Esophagus (tissue), 2 donors: ENCODE measurements at regions not wholly inside any gene's neighbourhood (a gene's known extent, or its start where the extent isn't known, plus 50 kb on each side); places are given as distances from the start of the nearest gene placed in this dataset.

Experiments used
- H3K27ac ChIP-seq, 2 donors: one replicate each; pipeline ENCODE4 v1.5.1; 2013; ENCODE audit warnings: low read depth in 2 of 2, mild to moderate bottlenecking in 2 of 2, inconsistent platforms in 1 of 2, low read length in 1 of 2, moderate library complexity in 1 of 2
- H3K27me3 ChIP-seq, 2 donors: one replicate each; pipeline ENCODE4 v1.6.1; 2013; ENCODE audit warnings: low read length in 2 of 2, control low read depth in 1 of 2, mild to moderate bottlenecking in 1 of 2; ENCODE audit not compliant: insufficient read depth in 2 of 2, control insufficient read depth in 1 of 2
- H3K36me3 ChIP-seq, 2 donors: one replicate each; pipeline ENCODE4 v1.6.1; 2013; ENCODE audit warnings: low read length in 1 of 2; ENCODE audit not compliant: control insufficient read depth in 2 of 2, insufficient read depth in 2 of 2
- H3K4me1 ChIP-seq, 2 donors: one replicate each; pipeline ENCODE4 v1.6.1; 2013; ENCODE audit warnings: low read length in 1 of 2; ENCODE audit not compliant: control insufficient read depth in 2 of 2, insufficient read depth in 2 of 2
- H3K4me3 ChIP-seq, 2 donors: one replicate each; pipeline ENCODE4 v1.5.1; 2013; ENCODE audit warnings: low read length in 2 of 2, mild to moderate bottlenecking in 2 of 2, low read depth in 1 of 2, moderate library complexity in 1 of 2
- H3K9me3 ChIP-seq, 2 donors: one replicate each; pipeline ENCODE4 v1.6.1; 2013; ENCODE audit warnings: mild to moderate bottlenecking in 2 of 2, low read depth in 1 of 2, low read length in 1 of 2, moderate library complexity in 1 of 2; ENCODE audit not compliant: control insufficient read depth in 2 of 2, insufficient read depth in 1 of 2
- WGBS, 2 donors: extraction: QIAGEN DNeasy Blood & Tissue Kit; methylation state at CpG; one replicate each; pipeline ENCODE4 v1.1.7; 2013; 5-methylcytosine and 5-hydroxymethylcytosine counted together
- donor health status: healthy with polysubstance abuse.
- donor health status: Bipolar disorder and iron deficiency.

- Histone ChIP-seq H3K4me3 (no peak overlapping the region), H3K27me3 (no peaks in the 10 kb centered on the region), H3K4me1 (no peaks in the 10 kb centered on the region), H3K9me3 (no peaks in the 10 kb centered on the region), H3K36me3 (no peaks in the 10 kb centered on the region), H3K27ac (peak overlapping the region in 1 of 2 donors; percentile 1)
- 56 to 66% methylated on average over 9 of the region's 9 CpGs for WGBS, 2 donors
Measured at GRCh38 chr5:159819591-159820411, 96.5 kb upstream of the ADRA1B start.

DNA sequence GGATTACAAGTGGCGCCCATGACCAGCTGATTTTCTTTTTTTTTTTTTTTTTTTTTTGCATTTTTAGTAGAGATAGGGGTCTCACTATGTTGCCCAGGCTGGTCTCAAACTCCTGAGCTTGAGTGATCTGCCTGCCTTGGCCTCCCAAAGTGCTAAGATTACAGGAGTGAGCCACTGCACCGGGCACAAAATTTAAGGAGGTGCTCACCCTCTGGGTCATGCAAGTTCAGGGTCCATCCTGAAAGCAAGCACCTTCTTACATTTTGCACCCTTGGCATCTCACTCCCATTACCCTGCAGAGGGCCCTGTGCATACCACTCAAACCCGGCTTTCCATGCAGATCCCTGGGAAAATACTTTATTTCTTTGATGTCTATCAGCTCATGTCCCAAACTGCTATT lies 95.6 kb upstream of the ADRA1B start:
- no peaks in the 10 kb centered on the region for H3K9me3 ChIP-seq
- 90 to 91% methylated on average over 3 of the region's 3 CpGs for WGBS, 2 donors
- H3K27me3 ChIP-seq: no peaks in the 10 kb centered on the region
- no peaks in the 10 kb centered on the region for H3K4me1 ChIP-seq
- H3K27ac ChIP-seq: no peak overlapping the region
- no peaks in the 10 kb centered on the region for H3K36me3 ChIP-seq
- no peak overlapping the region for H3K4me3 ChIP-seq

GRCh38 chr5:159821461-159821940 lies 94.8 kb upstream of the ADRA1B start:
- WGBS, 2 donors: 83 to 89% methylated on average over 9 of the region's 9 CpGs
- H3K4me3 ChIP-seq: no peak overlapping the region
- H3K4me1 ChIP-seq: peaks cover 3 to 4% of the 10 kb centered on the region in 2 donors
- no peak overlapping the region for H3K27ac ChIP-seq
- no peaks in the 10 kb centered on the region for H3K9me3 ChIP-seq
- no peaks in the 10 kb centered on the region for H3K36me3 ChIP-seq
- no peaks in the 10 kb centered on the region for H3K27me3 ChIP-seq

GRCh38 chr5:159824188-159825161 lies 91.8 kb upstream of the ADRA1B start:
- H3K27me3 ChIP-seq: no peaks in the 10 kb centered on the region
- peaks cover 3 to 6% of the 10 kb centered on the region in 2 donors for H3K4me1 ChIP-seq
- H3K36me3 ChIP-seq: no peaks in the 10 kb centered on the region
- H3K9me3 ChIP-seq: no peaks in the 10 kb centered on the region
- H3K4me3 ChIP-seq: no peak overlapping the region
- 64 to 66% methylated on average over 6 of the region's 6 CpGs for WGBS, 2 donors
- no peak overlapping the region for H3K27ac ChIP-seq

GRCh38 chr5:159825551-159826051 lies 90.7 kb upstream of the ADRA1B start:
- no peak overlapping the region for H3K27ac ChIP-seq
- no peaks in the 10 kb centered on the region for H3K36me3 ChIP-seq
- no peak overlapping the region for H3K4me3 ChIP-seq
- H3K4me1 ChIP-seq: peaks cover 3 to 6% of the 10 kb centered on the region in 2 donors
- no peaks in the 10 kb centered on the region for H3K27me3 ChIP-seq
- H3K9me3 ChIP-seq: no peaks in the 10 kb centered on the region
- WGBS, 2 donors: 32 to 34% methylated on average over 3 of the region's 3 CpGs

- Histone ChIP-seq H3K9me3 (no peaks in the 10 kb centered on the region), H3K4me3 (no peak overlapping the region), H3K36me3 (no peaks in the 10 kb centered on the region), H3K4me1 (peaks cover 3 to 6% of the 10 kb centered on the region in 2 donors), H3K27me3 (no peaks in the 10 kb centered on the region), H3K27ac (peak overlapping the region in 1 of 2 donors; percentile 5)
- 46 to 58% methylated on average over 4 of the region's 4 CpGs for WGBS, 2 donors
Measured at GRCh38 chr5:159826351-159827214, 89.7 kb upstream of the ADRA1B start.

- Histone ChIP-seq H3K4me3 (no peak overlapping the region), H3K36me3 (no peaks in the 10 kb centered on the region), H3K4me1 (peaks cover 3 to 6% of the 10 kb centered on the region in 2 donors), H3K27ac (no peak overlapping the region), H3K9me3 (no peaks in the 10 kb centered on the region), H3K27me3 (no peaks in the 10 kb centered on the region)
- 80 to 87% methylated on average over 4 of the region's 4 CpGs for WGBS, 2 donors
Measured at GRCh38 chr5:159827861-159828260, 88.4 kb upstream of the ADRA1B start.

DNA sequence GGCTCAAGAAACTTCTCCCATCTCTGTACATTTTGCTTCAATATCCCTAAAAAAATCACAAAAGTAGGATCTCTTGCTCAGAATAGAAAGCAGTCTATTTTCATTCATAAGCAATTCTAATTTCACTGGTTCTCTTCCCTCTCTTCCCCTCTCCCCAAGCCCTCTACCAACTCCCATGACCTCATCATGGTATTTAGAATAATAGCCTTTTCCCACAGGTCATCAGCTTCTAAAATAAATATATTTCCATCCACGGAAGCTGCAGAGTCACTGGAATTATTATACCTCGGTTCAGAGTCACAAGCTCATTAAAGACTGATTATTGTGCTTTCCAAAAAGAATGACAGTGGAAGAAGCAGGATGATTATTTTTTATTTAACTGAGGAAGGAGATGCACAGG lies 84.2 kb upstream of the ADRA1B start:
- WGBS, 2 donors: 49 to 56% methylated on average over 2 of the region's 2 CpGs
- Histone ChIP-seq H3K36me3 (no peaks in the 10 kb centered on the region), H3K4me1 (no peaks in the 10 kb centered on the region), H3K4me3 (no peak overlapping the region), H3K27ac (no peak overlapping the region), H3K27me3 (no peaks in the 10 kb centered on the region), H3K9me3 (no peaks in the 10 kb centered on the region)

DNA sequence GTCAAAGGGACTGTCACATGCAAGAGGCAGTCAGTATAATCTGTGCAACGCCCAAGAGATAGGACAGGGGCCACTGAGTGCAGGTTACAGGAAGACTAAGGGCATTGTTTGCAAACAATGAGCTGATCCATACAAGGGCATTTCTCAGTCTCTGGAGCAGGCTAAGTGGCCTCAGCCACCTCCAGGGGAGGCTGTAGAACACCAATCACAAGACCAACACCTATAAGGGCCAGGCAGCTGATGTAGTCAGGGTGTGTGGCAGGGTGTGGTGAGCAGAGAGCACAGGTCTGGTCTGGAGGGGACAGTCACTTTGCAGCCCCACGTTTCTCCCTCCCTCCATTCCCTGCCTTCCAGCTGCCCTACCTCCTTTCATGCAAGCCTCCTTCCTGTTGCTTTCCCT lies 83.2 kb upstream of the ADRA1B start:
- 37 to 61% methylated on average over 2 of the region's 2 CpGs for WGBS, 2 donors
- Histone ChIP-seq H3K27ac (no peak overlapping the region), H3K4me1 (no peaks in the 10 kb centered on the region), H3K36me3 (no peaks in the 10 kb centered on the region), H3K9me3 (no peaks in the 10 kb centered on the region), H3K27me3 (no peaks in the 10 kb centered on the region), H3K4me3 (no peak overlapping the region)
